Karpas-422 (cell line): ENCODE measurements at regions not wholly inside any gene's neighbourhood (a gene's known extent, or its start where the extent isn't known, plus 50 kb on each side); places are given as distances from the start of the nearest gene placed in this dataset.

ENCODE experiments used
- DNase-seq: peaks from one replicate; pipeline ENCODE4 v3.0.0-alpha.2; 2015
- H2AFZ ChIP-seq: fragments of 200-600 bp; sonication (generic); 2 replicates; pipeline ENCODE4 v1.6.1; 2014; ENCODE audit warnings: antibody characterized with exemption, low read length, mixed read lengths
- H3K27ac ChIP-seq: fragments of 200-600 bp; sonication (generic); 2 replicates; pipeline ENCODE4 v1.5.1; 2014; ENCODE audit warnings: mild to moderate bottlenecking, low read length, moderate library complexity
- H3K27me3 ChIP-seq: fragments of 200-600 bp; sonication (generic); 2 replicates; pipeline ENCODE4 v1.6.1; 2014; ENCODE audit warnings: low read length, mixed read lengths
- H3K36me3 ChIP-seq: fragments of 200-600 bp; sonication (generic); 2 replicates; pipeline ENCODE4 v1.6.1; 2014; ENCODE audit warnings: low read length, mixed read lengths; ENCODE audit not compliant: insufficient read depth
- H3K4me1 ChIP-seq: fragments of 200-600 bp; sonication (generic); 2 replicates; pipeline ENCODE4 v1.6.1; 2014; ENCODE audit warnings: mild to moderate bottlenecking, low read length, mixed read lengths
- H3K4me2 ChIP-seq: fragments of 200-600 bp; sonication (generic); 2 replicates; pipeline ENCODE4 v1.6.1; 2014; ENCODE audit warnings: low read length, low read depth, mild to moderate bottlenecking; ENCODE audit not compliant: poor library complexity, severe bottlenecking
- H3K4me3 ChIP-seq: fragments of 200-600 bp; sonication (generic); 2 replicates; pipeline ENCODE4 v1.5.1; 2014; ENCODE audit warnings: mild to moderate bottlenecking, antibody characterized with exemption, low read length, mixed read lengths
- H3K79me2 ChIP-seq: fragments of 200-600 bp; sonication (generic); 2 replicates; pipeline ENCODE4 v1.6.1; 2014; ENCODE audit warnings: mild to moderate bottlenecking, low read length, mixed read lengths
- H3K9ac ChIP-seq: fragments of 200-600 bp; sonication (generic); 2 replicates; pipeline ENCODE4 v1.6.0; 2014; ENCODE audit warnings: low read length
- H3K9me2 ChIP-seq: fragments of 200-600 bp; sonication (generic), shearing (Covaris generic); replicated peaks from 2 replicates; pipeline ENCODE4 v1.6.0; 2014; ENCODE audit warnings: mild to moderate bottlenecking, low read length, moderate library complexity; ENCODE audit not compliant: insufficient read depth
- H3K9me3 ChIP-seq: fragments of 300-700, 200-600 bp; sonication (generic); 2 replicates; pipeline ENCODE4 v1.6.1; 2014; ENCODE audit warnings: low read length, mixed read lengths
- H4K20me1 ChIP-seq: fragments of 200-600 bp; sonication (generic); 2 replicates; pipeline ENCODE4 v1.6.1; 2014; ENCODE audit warnings: mild to moderate bottlenecking, antibody characterized with exemption, low read length, low read depth; ENCODE audit not compliant: insufficient read depth

- Histone ChIP-seq H3K27ac (no peak overlapping the region), H3K9me2 (no peaks in the 10 kb centered on the region), H3K4me3 (no peak overlapping the region), H3K4me2 (no peak overlapping the region), H3K4me1 (no peaks in the 10 kb centered on the region), H2AFZ (no peak overlapping the region), H3K79me2 (no peaks in the 10 kb centered on the region), H3K27me3 (no peaks in the 10 kb centered on the region), H3K36me3 (no peaks in the 10 kb centered on the region), H4K20me1 (no peaks in the 10 kb centered on the region), H3K9ac (no peak overlapping the region), H3K9me3 (peaks cover 13% of the 10 kb centered on the region; the same call in 1 of the 2 replicates)
- DNase-seq = no peak
These were observed 480.3 kb upstream of the ADAMTS16 start for GRCh38 chr5:4659851-4660250.

- Histone ChIP-seq H2AFZ (no peak overlapping the region), H3K27me3 (no peaks in the 10 kb centered on the region), H3K4me2 (no peak overlapping the region), H3K9me3 (peaks cover 13% of the 10 kb centered on the region; the same call in 1 of the 2 replicates), H3K9ac (no peak overlapping the region), H3K36me3 (no peaks in the 10 kb centered on the region), H3K4me3 (no peak overlapping the region), H3K9me2 (no peaks in the 10 kb centered on the region), H4K20me1 (no peaks in the 10 kb centered on the region), H3K4me1 (no peaks in the 10 kb centered on the region), H3K79me2 (no peaks in the 10 kb centered on the region), H3K27ac (no peak overlapping the region)
- DNase-seq = no peak
These were observed 478.8 kb upstream of the ADAMTS16 start for GRCh38 chr5:4661326-4661725.

GRCh38 chr5:4661836-4662235 is 478.3 kb upstream of the ADAMTS16 start:
- Histone ChIP-seq H4K20me1 (no peaks in the 10 kb centered on the region), H3K79me2 (no peaks in the 10 kb centered on the region), H2AFZ (no peak overlapping the region), H3K4me3 (no peak overlapping the region), H3K36me3 (no peaks in the 10 kb centered on the region), H3K9me3 (peaks cover 13% of the 10 kb centered on the region; the same call in 1 of the 2 replicates), H3K27ac (no peak overlapping the region), H3K9me2 (no peaks in the 10 kb centered on the region), H3K9ac (no peak overlapping the region), H3K27me3 (no peaks in the 10 kb centered on the region), H3K4me2 (no peak overlapping the region), H3K4me1 (no peaks in the 10 kb centered on the region)
- DNase-seq = no peak

- no peak for DNase-seq
- Histone ChIP-seq H3K4me3 (no peak overlapping the region), H3K27me3 (no peaks in the 10 kb centered on the region), H3K36me3 (no peaks in the 10 kb centered on the region), H3K4me2 (no peak overlapping the region), H3K79me2 (no peaks in the 10 kb centered on the region), H3K4me1 (no peaks in the 10 kb centered on the region), H2AFZ (no peak overlapping the region), H3K9ac (no peak overlapping the region), H4K20me1 (no peaks in the 10 kb centered on the region), H3K9me2 (no peaks in the 10 kb centered on the region), H3K9me3 (peaks cover 13% of the 10 kb centered on the region), H3K27ac (no peak overlapping the region)
These were observed 477.4 kb upstream of the ADAMTS16 start for GRCh38 chr5:4662756-4663155.

- Histone ChIP-seq H3K27ac (no peak overlapping the region), H3K4me2 (no peak overlapping the region), H3K9me2 (no peaks in the 10 kb centered on the region), H3K27me3 (no peaks in the 10 kb centered on the region), H3K36me3 (no peaks in the 10 kb centered on the region), H4K20me1 (no peaks in the 10 kb centered on the region), H3K79me2 (no peaks in the 10 kb centered on the region), H2AFZ (no peak overlapping the region), H3K4me1 (no peaks in the 10 kb centered on the region), H3K9me3 (peaks cover 17% of the 10 kb centered on the region; the same call in 1 of the 2 replicates), H3K9ac (no peak overlapping the region), H3K4me3 (no peak overlapping the region)
- no peak for DNase-seq
These were observed 474.2 kb upstream of the ADAMTS16 start for GRCh38 chr5:4665911-4666310.

- Histone ChIP-seq H3K27me3 (no peaks in the 10 kb centered on the region), H4K20me1 (no peaks in the 10 kb centered on the region), H3K4me2 (no peak overlapping the region), H3K9me2 (no peaks in the 10 kb centered on the region), H3K9me3 (peaks cover 10% of the 10 kb centered on the region), H3K79me2 (no peaks in the 10 kb centered on the region), H3K9ac (no peak overlapping the region), H3K4me1 (no peaks in the 10 kb centered on the region), H3K4me3 (no peak overlapping the region), H2AFZ (no peak overlapping the region), H3K27ac (no peak overlapping the region), H3K36me3 (no peaks in the 10 kb centered on the region)
- DNase-seq = no peak
These were observed 466.0 kb upstream of the ADAMTS16 start for GRCh38 chr5:4674166-4674565.

GRCh38 chr5:4676934-4677333 is 463.2 kb upstream of the ADAMTS16 start:
- H3K9ac ChIP-seq = no peak overlapping the region
- peaks cover 10% of the 10 kb centered on the region for H3K9me3 ChIP-seq
- H3K4me2 ChIP-seq = no peak overlapping the region
- H3K4me1 ChIP-seq = no peaks in the 10 kb centered on the region
- no peak overlapping the region for H3K4me3 ChIP-seq
- no peaks in the 10 kb centered on the region for H3K27me3 ChIP-seq
- DNase-seq = no peak
- no peaks in the 10 kb centered on the region for H4K20me1 ChIP-seq
- no peaks in the 10 kb centered on the region for H3K9me2 ChIP-seq
- no peak overlapping the region for H3K27ac ChIP-seq
- no peaks in the 10 kb centered on the region for H3K36me3 ChIP-seq
- no peaks in the 10 kb centered on the region for H3K79me2 ChIP-seq
- H2AFZ ChIP-seq = no peak overlapping the region

GRCh38 chr5:4684946-4685345 is 455.2 kb upstream of the ADAMTS16 start:
- no peak overlapping the region for H2AFZ ChIP-seq
- no peak overlapping the region for H3K4me3 ChIP-seq
- no peak for DNase-seq
- no peaks in the 10 kb centered on the region for H3K36me3 ChIP-seq
- no peaks in the 10 kb centered on the region for H3K4me1 ChIP-seq
- H3K79me2 ChIP-seq = no peaks in the 10 kb centered on the region
- H3K9me2 ChIP-seq = no peaks in the 10 kb centered on the region
- H3K9ac ChIP-seq = no peak overlapping the region
- no peaks in the 10 kb centered on the region for H3K27me3 ChIP-seq
- no peak overlapping the region for H3K4me2 ChIP-seq
- H3K27ac ChIP-seq = no peak overlapping the region
- H3K9me3 ChIP-seq = peaks cover 14% of the 10 kb centered on the region; the same call in 1 of the 2 replicates
- H4K20me1 ChIP-seq = no peaks in the 10 kb centered on the region

GRCh38 chr5:4698596-4698995 is 441.5 kb upstream of the ADAMTS16 start:
- Histone ChIP-seq H3K79me2 (no peaks in the 10 kb centered on the region), H3K9me2 (no peaks in the 10 kb centered on the region; the same call in 1 of the 2 replicates), H4K20me1 (no peaks in the 10 kb centered on the region), H2AFZ (no peak overlapping the region), H3K9ac (no peak overlapping the region), H3K4me3 (no peak overlapping the region), H3K9me3 (no peaks in the 10 kb centered on the region; the same call in 1 of the 2 replicates), H3K36me3 (no peaks in the 10 kb centered on the region), H3K27ac (no peak overlapping the region), H3K4me2 (no peak overlapping the region), H3K27me3 (no peaks in the 10 kb centered on the region), H3K4me1 (no peaks in the 10 kb centered on the region)
- DNase-seq = no peak
